A549 (cell line): ENCODE measurements at regions not wholly inside any gene's neighbourhood (a gene's known extent, or its start where the extent isn't known, plus 50 kb on each side); places are given as distances from the start of the nearest gene placed in this dataset.

Experiments
- CEBPB ChIP-seq, 2 experiments: fragments of >200 bp in 1 of 2; sonication (Bioruptor Twin) in 1 of 2; formaldehyde crosslinking in 1 of 2; IDR thresholded peaks; 2 replicates each; pipeline ENCODE4 v1.6.1; 2012 to 2016
- CTCF ChIP-seq: fragments of >200 bp; sonication (Bioruptor Twin); formaldehyde crosslinking; IDR thresholded peaks from 3 replicates; pipeline ENCODE4 v1.5.1; 2016
- EP300 ChIP-seq, 2 experiments: fragments of >200 bp; sonication (Bioruptor Twin); formaldehyde crosslinking; IDR thresholded peaks; 2 replicates in 1 of 2; 3 replicates in 1 of 2; pipeline ENCODE4 v1.6.1; 2016 to 2017
- HOXB5 ChIP-seq: fragments of 250-450 bp; sonication (Bioruptor Pico); IDR thresholded peaks from 2 replicates; pipeline ENCODE4 v1.5.0; 2020; ENCODE audit warnings: mild to moderate bottlenecking, moderate library complexity
- KDM1A ChIP-seq: fragments of 200-600 bp; sonication (generic); IDR thresholded peaks from 2 replicates; pipeline ENCODE4 v1.6.1; 2016; ENCODE audit warnings: low read depth, mild to moderate bottlenecking
- POLR2A ChIP-seq: IDR thresholded peaks from 2 replicates; pipeline ENCODE4 v1.6.1; 2012; ENCODE audit warnings: mild to moderate bottlenecking, low read length
- USF2 ChIP-seq: fragments of 450-650 bp; IDR thresholded peaks from 2 replicates; pipeline ENCODE4 v1.6.1; 2014; ENCODE audit warnings: antibody characterized with exemption
- TF ChIP-seq, protein P1 (sequence below): fragments of 150-350 bp; IDR thresholded peaks from 2 replicates; pipeline ENCODE4 v1.6.1; 2014; ENCODE audit warnings: low read depth, mild to moderate bottlenecking, low read length
- TF ChIP-seq, protein P2 (sequence below): fragments of 200-600 bp; sonication (generic); IDR thresholded peaks from 2 replicates; pipeline ENCODE4 v1.6.1; 2016; ENCODE audit warnings: antibody characterized with exemption, mild to moderate bottlenecking, moderate library complexity

DNA sequence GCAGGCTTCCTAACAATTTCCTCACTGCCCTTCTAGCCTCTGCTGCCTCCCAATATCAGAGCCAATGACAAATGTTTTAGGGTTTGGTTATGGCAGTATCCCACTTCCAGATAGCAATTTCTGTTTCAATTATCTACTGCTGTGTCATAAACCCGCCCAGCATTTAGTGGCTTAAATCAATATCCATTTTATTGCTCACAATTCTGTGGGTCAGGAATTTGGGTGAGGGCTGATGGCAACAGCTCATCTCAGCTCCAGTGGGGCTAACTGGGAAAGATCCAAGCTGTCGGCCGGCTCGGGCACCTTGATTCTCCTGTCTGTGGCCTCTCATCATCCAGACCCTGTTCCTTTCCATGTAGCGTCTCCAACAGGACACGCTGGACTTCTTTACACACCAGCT, 85.3 kb upstream of the GOLGA8J start:
- TF ChIP-seq CTCF: no peak
- no peak for TF ChIP-seq EP300 (IDR thresholded peaks at IDR 0.05)
- TF ChIP-seq HOXB5 (CRISPR knock-in tag): no peak
- TF ChIP-seq CEBPB (IDR thresholded peaks at IDR 0.05): no peak
- TF ChIP-seq, protein P1, sequence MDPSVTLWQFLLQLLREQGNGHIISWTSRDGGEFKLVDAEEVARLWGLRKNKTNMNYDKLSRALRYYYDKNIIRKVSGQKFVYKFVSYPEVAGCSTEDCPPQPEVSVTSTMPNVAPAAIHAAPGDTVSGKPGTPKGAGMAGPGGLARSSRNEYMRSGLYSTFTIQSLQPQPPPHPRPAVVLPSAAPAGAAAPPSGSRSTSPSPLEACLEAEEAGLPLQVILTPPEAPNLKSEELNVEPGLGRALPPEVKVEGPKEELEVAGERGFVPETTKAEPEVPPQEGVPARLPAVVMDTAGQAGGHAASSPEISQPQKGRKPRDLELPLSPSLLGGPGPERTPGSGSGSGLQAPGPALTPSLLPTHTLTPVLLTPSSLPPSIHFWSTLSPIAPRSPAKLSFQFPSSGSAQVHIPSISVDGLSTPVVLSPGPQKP: no peak
- TF ChIP-seq POLR2A: no peak
- TF ChIP-seq USF2: no peak
- TF ChIP-seq, protein P2, sequence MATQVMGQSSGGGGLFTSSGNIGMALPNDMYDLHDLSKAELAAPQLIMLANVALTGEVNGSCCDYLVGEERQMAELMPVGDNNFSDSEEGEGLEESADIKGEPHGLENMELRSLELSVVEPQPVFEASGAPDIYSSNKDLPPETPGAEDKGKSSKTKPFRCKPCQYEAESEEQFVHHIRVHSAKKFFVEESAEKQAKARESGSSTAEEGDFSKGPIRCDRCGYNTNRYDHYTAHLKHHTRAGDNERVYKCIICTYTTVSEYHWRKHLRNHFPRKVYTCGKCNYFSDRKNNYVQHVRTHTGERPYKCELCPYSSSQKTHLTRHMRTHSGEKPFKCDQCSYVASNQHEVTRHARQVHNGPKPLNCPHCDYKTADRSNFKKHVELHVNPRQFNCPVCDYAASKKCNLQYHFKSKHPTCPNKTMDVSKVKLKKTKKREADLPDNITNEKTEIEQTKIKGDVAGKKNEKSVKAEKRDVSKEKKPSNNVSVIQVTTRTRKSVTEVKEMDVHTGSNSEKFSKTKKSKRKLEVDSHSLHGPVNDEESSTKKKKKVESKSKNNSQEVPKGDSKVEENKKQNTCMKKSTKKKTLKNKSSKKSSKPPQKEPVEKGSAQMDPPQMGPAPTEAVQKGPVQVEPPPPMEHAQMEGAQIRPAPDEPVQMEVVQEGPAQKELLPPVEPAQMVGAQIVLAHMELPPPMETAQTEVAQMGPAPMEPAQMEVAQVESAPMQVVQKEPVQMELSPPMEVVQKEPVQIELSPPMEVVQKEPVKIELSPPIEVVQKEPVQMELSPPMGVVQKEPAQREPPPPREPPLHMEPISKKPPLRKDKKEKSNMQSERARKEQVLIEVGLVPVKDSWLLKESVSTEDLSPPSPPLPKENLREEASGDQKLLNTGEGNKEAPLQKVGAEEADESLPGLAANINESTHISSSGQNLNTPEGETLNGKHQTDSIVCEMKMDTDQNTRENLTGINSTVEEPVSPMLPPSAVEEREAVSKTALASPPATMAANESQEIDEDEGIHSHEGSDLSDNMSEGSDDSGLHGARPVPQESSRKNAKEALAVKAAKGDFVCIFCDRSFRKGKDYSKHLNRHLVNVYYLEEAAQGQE: no peak
- no peak for TF ChIP-seq KDM1A
